ENCODE measurements at regions not wholly inside any gene's neighbourhood (a gene's known extent, or its start where the extent isn't known, plus 50 kb on each side); places are given as distances from the start of the nearest gene placed in this dataset.

DNA sequence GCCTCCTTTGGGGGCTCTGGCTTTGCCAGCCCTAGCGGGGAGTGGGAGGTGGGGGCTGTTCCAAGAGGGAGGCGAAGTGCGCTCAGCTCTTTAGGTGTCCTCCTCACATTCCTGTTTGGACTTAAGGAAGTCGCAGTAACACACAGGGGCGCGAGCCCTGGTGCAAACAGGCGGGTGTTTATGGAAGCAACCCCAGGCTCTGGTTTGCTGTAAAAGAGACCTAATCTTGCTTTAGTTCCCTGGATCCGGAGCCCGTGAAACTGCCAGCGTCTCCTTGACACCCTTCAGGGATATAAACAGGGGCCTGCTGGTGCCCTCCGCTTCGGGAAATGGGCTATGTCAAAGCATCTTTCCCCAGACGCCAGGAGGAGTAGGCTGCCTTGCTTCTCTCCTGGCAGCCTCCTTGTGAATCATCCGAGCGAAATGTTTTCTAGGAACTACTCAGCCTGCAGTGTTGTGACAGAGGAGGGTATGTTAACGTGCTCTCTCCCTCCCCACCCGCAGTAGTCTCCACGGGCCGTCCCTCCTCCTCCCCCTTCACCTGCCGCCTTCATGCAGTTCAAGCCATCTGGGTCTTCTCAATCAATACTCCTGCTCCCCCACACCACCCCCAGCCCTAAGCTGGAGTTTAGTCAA is 168.0 kb upstream of the LRFN2 start:
- Histone ChIP-seq H3K27ac (no peak overlapping the region), H3K9me3 (ENCODE audit: low read depth, low read length) (no peaks in the 10 kb centered on the region), H3K4me3 (no peak overlapping the region), H3K9ac (ENCODE audit: insufficient read length) (no peak overlapping the region), H3K36me3 (ENCODE audit: insufficient read depth, low read length) (no peaks in the 10 kb centered on the region)
- no peak for DNase-seq (ENCODE audit: low read depth, low spot score)
- no peak for TF ChIP-seq FOXP2 (optimal IDR thresholded peaks at IDR 0.05; ENCODE audit: control extremely low read depth, extremely low read length, insufficient read depth)
- no peak for TF ChIP-seq POLR2AphosphoS5 (IDR thresholded peaks at IDR 0.05; ENCODE audit: borderline replicate concordance, low read depth, low read length)
- no peak for TF ChIP-seq EZH2 (IDR thresholded peaks at IDR 0.05)

DNA sequence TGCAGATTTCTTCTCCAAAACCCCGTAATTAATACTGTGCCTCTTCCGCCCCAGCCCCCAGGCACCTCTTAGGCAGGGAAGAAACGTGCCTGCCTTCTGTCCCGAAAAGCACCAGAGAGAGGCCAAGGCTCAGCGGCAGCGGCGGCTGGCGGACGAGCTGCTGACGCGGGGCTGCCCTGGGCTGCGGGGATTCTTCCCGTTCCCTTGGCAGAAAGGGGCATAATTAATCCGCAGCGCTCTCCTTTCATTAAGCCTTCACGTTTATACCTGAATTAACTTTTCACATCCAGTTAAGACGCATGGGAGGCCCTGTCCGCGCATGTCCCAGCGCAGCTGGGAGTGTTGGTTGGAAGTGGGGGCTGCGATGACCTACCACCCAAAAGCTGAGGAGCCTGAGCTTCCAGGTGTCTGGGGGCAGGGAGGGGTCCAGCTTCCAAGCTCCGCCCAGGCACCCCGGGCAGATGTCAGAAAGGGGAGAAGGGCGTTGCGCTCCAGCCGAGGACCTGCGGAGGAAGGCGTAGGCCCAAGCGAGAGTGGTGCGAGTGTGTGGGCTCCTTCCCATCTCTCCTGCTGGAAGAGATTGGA is 167.4 kb upstream of the LRFN2 start:
- H3K9me3 ChIP-seq (ENCODE audit: low read depth, low read length) = no peaks in the 10 kb centered on the region
- H3K27ac ChIP-seq = no peak overlapping the region
- no peak overlapping the region for H3K9ac ChIP-seq (ENCODE audit: insufficient read length)
- no peak overlapping the region; the same call in 1 of the 2 replicates for H3K4me3 ChIP-seq
- TF ChIP-seq EZH2 (IDR thresholded peaks at IDR 0.05) (no peak), FOXP2 (optimal IDR thresholded peaks at IDR 0.05; ENCODE audit: control extremely low read depth, extremely low read length, insufficient read depth) (peak; percentile 27)
- H3K36me3 ChIP-seq (ENCODE audit: insufficient read depth, low read length) = no peaks in the 10 kb centered on the region
- DNase-seq (ENCODE audit: low read depth, low spot score) = no peak

DNA sequence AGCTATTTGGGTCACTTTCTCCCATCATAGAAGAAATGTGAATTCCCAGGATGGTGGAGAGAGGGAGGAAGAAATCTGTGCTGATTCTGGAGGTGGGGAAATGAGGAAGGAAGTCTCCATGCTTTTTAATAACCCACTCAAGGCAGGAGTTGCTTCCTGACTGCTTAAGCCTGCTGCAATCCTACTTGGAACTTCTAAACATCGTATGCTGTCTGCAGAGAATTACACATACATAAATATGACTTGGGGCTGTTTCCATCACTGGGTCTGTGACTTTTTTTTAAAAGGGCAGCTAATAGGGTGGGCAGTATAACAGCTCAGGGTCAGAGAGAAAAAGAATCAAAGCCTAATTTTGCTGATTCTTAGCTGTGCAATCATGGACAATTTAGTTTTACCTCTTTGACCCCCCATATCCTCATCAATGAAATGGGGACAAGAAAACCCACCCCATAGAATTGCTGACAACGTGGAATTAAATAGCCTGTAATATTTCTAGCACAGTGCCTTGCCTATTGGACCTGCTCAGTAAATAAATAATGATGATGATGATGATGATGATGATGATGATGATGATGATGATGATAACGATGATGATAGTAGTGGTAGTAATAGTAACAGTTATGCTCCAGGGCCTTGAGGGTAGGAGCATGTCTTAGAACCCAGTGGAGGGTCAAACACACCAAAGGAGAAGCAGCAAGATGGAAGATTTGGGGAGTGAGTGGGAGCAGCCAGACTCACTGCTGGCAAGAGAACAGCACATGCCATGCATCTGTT is 166.7 kb upstream of the LRFN2 start:
- DNase-seq (ENCODE audit: low read depth, low spot score) = no peak
- Histone ChIP-seq H3K36me3 (ENCODE audit: insufficient read depth, low read length) (no peaks in the 10 kb centered on the region), H3K9me3 (ENCODE audit: low read depth, low read length) (no peaks in the 10 kb centered on the region), H3K4me3 (no peak overlapping the region; the same call in 1 of the 2 replicates), H3K27ac (no peak overlapping the region), H3K9ac (ENCODE audit: insufficient read length) (no peak overlapping the region)
- TF ChIP-seq EZH2 (IDR thresholded peaks at IDR 0.05) (no peak), POLR2AphosphoS5 (IDR thresholded peaks at IDR 0.05; ENCODE audit: borderline replicate concordance, low read depth, low read length) (no peak), FOXP2 (optimal IDR thresholded peaks at IDR 0.05; ENCODE audit: control extremely low read depth, extremely low read length, insufficient read depth) (no peak)

DNA sequence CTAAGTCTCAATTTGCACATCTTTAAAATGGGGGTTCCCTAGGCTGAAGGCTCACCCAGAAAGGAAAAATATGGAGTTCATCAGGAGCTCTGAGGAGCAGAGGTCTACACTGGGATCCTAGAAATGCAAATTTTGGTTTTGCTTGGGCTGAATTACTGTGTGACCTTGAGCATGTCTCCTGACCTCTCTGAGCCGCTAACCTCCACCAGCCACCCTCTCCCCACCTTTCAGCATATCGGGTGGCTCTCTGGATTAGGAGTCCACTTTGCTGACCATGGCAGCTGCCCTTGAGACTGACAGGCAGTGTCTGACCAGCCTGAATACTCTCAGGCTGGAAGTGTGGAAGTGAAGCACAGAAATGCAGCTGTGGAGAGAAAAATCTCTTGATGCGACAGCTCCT is 165.9 kb upstream of the LRFN2 start:
- no peak overlapping the region for H3K9ac ChIP-seq (ENCODE audit: insufficient read length)
- no peak overlapping the region for H3K27ac ChIP-seq
- no peaks in the 10 kb centered on the region for H3K9me3 ChIP-seq (ENCODE audit: low read depth, low read length)
- H3K4me3 ChIP-seq = no peak overlapping the region
- no peak for DNase-seq (ENCODE audit: low read depth, low spot score)
- H3K36me3 ChIP-seq (ENCODE audit: insufficient read depth, low read length) = no peaks in the 10 kb centered on the region
- TF ChIP-seq FOXP2 (optimal IDR thresholded peaks at IDR 0.05; ENCODE audit: control extremely low read depth, extremely low read length, insufficient read depth) = no peak
- no peak for TF ChIP-seq EZH2 (IDR thresholded peaks at IDR 0.05)
- TF ChIP-seq POLR2AphosphoS5 (IDR thresholded peaks at IDR 0.05; ENCODE audit: borderline replicate concordance, low read depth, low read length) = no peak

DNA sequence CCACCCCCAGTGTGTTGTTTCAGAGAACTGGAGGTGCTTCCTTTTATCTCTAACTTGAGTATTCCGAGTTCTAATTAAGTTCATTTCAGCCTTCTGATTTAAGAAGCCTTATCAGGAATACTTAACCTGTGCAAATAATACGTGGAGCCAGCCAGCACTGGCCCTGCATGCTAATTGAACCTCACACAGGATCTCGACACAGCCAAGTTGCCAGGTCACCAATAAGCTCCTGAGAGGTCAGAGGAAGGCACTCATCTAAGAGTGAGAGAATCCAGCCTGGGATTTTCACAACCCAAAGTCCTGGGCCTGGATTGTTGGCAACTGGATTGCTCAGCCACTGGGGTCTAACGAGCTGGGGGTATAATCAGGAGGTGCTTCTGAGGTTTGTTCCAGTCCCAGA is 157.7 kb upstream of the LRFN2 start:
- Histone ChIP-seq H3K9me3 (ENCODE audit: low read depth, low read length) (no peaks in the 10 kb centered on the region), H3K36me3 (ENCODE audit: insufficient read depth, low read length) (no peaks in the 10 kb centered on the region), H3K4me3 (no peak overlapping the region), H3K9ac (ENCODE audit: insufficient read length) (no peak overlapping the region), H3K27ac (no peak overlapping the region)
- DNase-seq (ENCODE audit: low read depth, low spot score) = no peak
- TF ChIP-seq FOXP2 (optimal IDR thresholded peaks at IDR 0.05; ENCODE audit: control extremely low read depth, extremely low read length, insufficient read depth) = no peak
- TF ChIP-seq POLR2AphosphoS5 (IDR thresholded peaks at IDR 0.05; ENCODE audit: borderline replicate concordance, low read depth, low read length) = no peak
- no peak for TF ChIP-seq EZH2 (IDR thresholded peaks at IDR 0.05)

DNA sequence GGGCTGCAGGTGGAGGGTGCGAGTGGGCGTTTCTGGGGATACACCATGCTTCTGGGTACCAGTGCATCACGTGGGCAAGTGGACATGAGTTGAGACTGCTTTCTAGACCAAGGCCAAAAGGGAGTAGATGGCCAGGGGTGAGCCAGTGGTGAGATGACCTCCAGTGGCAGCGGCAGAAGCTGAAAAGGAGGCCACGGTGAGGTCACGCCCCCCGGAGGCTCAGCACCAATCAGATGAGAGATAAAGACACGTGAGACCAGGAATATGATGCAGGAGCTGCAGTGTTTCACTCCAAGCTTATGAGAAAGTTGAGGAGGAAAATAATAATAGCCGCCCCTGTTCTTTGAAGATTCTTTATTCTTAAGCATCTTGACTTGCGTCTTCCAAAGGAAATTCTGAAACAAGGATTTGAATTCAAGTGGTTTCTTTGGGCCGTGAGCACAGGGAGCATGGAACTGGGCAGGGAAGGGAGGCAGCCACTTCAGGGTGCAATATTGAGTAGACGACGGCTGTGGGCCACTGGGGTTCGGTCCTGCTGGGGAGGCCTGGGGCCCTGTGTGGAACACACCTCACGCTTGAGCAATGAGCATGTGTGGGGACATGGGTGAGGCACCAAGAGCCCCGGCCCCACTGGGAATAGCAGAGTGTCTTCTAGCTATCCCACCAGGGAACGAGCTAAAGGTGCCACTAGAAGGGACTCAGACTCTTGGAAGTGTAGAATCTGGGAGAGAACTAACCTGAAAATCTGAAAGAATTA is 156.7 kb upstream of the LRFN2 start:
- Histone ChIP-seq H3K4me3 (no peak overlapping the region), H3K27ac (no peak overlapping the region), H3K36me3 (ENCODE audit: insufficient read depth, low read length) (no peaks in the 10 kb centered on the region), H3K9ac (ENCODE audit: insufficient read length) (no peak overlapping the region), H3K9me3 (ENCODE audit: low read depth, low read length) (no peaks in the 10 kb centered on the region)
- TF ChIP-seq FOXP2 (optimal IDR thresholded peaks at IDR 0.05; ENCODE audit: control extremely low read depth, extremely low read length, insufficient read depth) = no peak
- no peak for TF ChIP-seq POLR2AphosphoS5 (IDR thresholded peaks at IDR 0.05; ENCODE audit: borderline replicate concordance, low read depth, low read length)
- no peak for TF ChIP-seq EZH2 (IDR thresholded peaks at IDR 0.05)
- DNase-seq (ENCODE audit: low read depth, low spot score) = no peak

DNA sequence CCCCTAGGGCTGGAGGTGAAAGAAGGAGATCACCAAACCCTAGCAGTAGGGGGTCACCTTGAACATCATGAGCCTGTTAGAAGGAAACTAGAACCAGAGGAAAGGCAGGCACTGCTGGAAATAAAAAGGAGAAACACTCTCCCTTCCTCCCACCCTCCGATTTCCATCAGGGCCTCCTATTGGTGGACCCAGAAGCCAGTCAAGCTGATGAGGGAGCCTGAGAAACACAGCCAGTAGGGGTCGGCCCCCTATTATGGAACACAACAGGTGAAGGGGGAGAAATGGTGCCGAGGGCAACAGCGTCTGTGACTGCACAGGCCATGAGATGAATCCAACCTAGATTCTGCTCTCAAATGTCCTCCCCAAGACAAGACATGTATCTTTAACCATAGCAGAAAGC is 156.1 kb upstream of the LRFN2 start:
- no peak overlapping the region for H3K9ac ChIP-seq (ENCODE audit: insufficient read length)
- no peak overlapping the region for H3K4me3 ChIP-seq
- no peaks in the 10 kb centered on the region for H3K9me3 ChIP-seq (ENCODE audit: low read depth, low read length)
- H3K27ac ChIP-seq = no peak overlapping the region
- no peak for DNase-seq (ENCODE audit: low read depth, low spot score)
- no peak for TF ChIP-seq POLR2AphosphoS5 (IDR thresholded peaks at IDR 0.05; ENCODE audit: borderline replicate concordance, low read depth, low read length)
- TF ChIP-seq EZH2 (IDR thresholded peaks at IDR 0.05) = no peak
- no peaks in the 10 kb centered on the region for H3K36me3 ChIP-seq (ENCODE audit: insufficient read depth, low read length)

DNA sequence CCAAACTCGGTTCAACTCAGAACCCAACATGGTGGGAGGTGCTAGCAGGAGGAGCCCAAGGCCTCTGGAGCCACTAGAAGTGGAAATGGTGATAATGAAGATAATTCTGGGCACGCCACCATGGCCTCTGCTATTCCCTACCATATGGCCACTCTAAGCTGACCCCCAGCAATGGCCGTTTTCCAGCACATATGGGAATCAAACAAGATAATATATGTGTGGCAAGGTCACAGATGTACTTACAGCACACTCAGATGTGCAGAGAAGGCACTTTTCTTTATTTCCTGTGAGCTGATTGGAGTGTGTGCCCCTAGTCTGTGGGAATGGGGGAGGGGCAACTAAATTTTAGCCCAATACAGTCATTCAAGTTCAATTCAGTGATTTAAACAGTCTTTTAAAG is 153.4 kb upstream of the LRFN2 start:
- no peak overlapping the region for H3K27ac ChIP-seq
- no peak for DNase-seq (ENCODE audit: low read depth, low spot score)
- H3K9me3 ChIP-seq (ENCODE audit: low read depth, low read length) = no peaks in the 10 kb centered on the region
- no peaks in the 10 kb centered on the region for H3K36me3 ChIP-seq (ENCODE audit: insufficient read depth, low read length)
- H3K9ac ChIP-seq (ENCODE audit: insufficient read length) = no peak overlapping the region
- H3K4me3 ChIP-seq = no peak overlapping the region
- TF ChIP-seq FOXP2 (optimal IDR thresholded peaks at IDR 0.05; ENCODE audit: control extremely low read depth, extremely low read length, insufficient read depth) (no peak), EZH2 (IDR thresholded peaks at IDR 0.05) (no peak), POLR2AphosphoS5 (IDR thresholded peaks at IDR 0.05; ENCODE audit: borderline replicate concordance, low read depth, low read length) (no peak)

All from SK-N-MC (cell line).